Tongue (tissue), 2 donors: ENCODE measurements at regions not wholly inside any gene's neighbourhood (a gene's known extent, or its start where the extent isn't known, plus 50 kb on each side); places are given as distances from the start of the nearest gene placed in this dataset. TPM values are rescaled to one million over a fixed set of nuclear protein-coding genes. Genes with fewer than 3 reads are reported as not detected.
A peak's percentile ranks its signal among the peaks of the same experiment; 100 is the strongest.
"Not testable (repeated sequence)": the region's sequence is repeated elsewhere in the genome, so short reads cannot be mapped to it uniquely, and the experiment has no call there.

Source experiments
- DNase-seq: peaks from one replicate; pipeline ENCODE4 v3.0.0-alpha.2; 2015
- small RNA-seq: library from RNA; depleted of rRNA; stranded (forward); fragments of <200 nt; gene quantifications from one replicate; pipeline ENCODE3, GENCODE V24; 2014; ENCODE audit warnings: low replicate concordance

GRCh38 chr19:57033576-57033975, 86.2 kb upstream of the USP29 start:
- no peak for DNase-seq

GRCh38 chr19:57034544-57034943, 85.2 kb upstream of the USP29 start:
- no peak for DNase-seq

GRCh38 chr19:57035740-57036139, 84.0 kb upstream of the USP29 start:
- DNase-seq = not testable (repeated sequence)

GRCh38 chr19:57037556-57037955, 82.2 kb upstream of the USP29 start:
- peak; percentile 71 for DNase-seq

- peak; percentile 39 for DNase-seq
Measured at GRCh38 chr19:57047743-57048142, 72.0 kb upstream of the USP29 start.

- no peak for DNase-seq
Measured at GRCh38 chr19:57050863-57051262, 68.9 kb upstream of the USP29 start.

GRCh38 chr19:57052081-57052480, 67.7 kb upstream of the USP29 start:
- peak; percentile 96 for DNase-seq

GRCh38 chr19:57053401-57053800, 66.4 kb upstream of the USP29 start:
- no peak for DNase-seq

GRCh38 chr19:57055956-57056355, 63.8 kb upstream of the USP29 start:
- no peak for DNase-seq

- peak; percentile 99 for DNase-seq
Measured at GRCh38 chr19:57057036-57057686, 62.6 kb upstream of the USP29 start.

GRCh38 chr19:57058871-57059270, 60.9 kb upstream of the USP29 start:
- peak; percentile 54 for DNase-seq

- no peak for DNase-seq
Measured at GRCh38 chr19:57063070-57063469, 56.7 kb upstream of the USP29 start.

GRCh38 chr19:57067440-57067839, 52.3 kb upstream of the USP29 start:
- no peak for DNase-seq

GRCh38 chr19:57068311-57068710, 51.5 kb upstream of the USP29 start:
- peak; percentile 83 for DNase-seq

- peak; percentile 88 for DNase-seq
Measured at GRCh38 chr19:57068921-57069697, 50.7 kb upstream of the USP29 start.

Small RNA genes lying in the stretch of these regions (small RNA-seq; reads per million reads assigned to genes)
- not detected for gene AC044792.1
